ENCODE measurements at regions not wholly inside any gene's neighbourhood (a gene's known extent, or its start where the extent isn't known, plus 50 kb on each side); places are given as distances from the start of the nearest gene placed in this dataset.
"Not testable (repeated sequence)": the region's sequence is repeated elsewhere in the genome, so short reads cannot be mapped to it uniquely, and the experiment has no call there.

DNA sequence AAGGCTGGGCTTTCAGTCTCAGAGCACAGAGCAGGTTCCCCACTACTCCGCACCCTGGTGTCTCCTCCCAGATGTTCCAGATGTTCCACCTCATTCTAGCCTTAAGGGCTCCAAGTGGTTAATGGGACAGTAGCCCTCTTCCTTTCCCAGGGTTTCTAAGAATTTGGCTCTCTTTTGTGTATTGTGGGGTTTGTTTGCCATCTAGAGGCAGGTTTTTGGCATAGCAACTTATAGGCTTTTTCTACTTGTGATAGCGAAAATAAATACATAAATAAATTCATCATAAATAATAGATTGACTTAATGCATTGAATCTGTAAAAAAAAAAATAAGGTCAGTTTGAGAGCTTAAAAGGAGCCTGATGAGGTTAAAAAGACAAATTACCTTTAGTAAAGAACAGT lies 86.1 kb upstream of the XKR3 start:
- ATAC-seq; H3K9me3 ChIP-seq (replicated peaks; ENCODE audit: control insufficient read depth, insufficient read depth, low read length); H3K27me3 ChIP-seq (replicated peaks in 1 of 2; ENCODE audit: control insufficient read depth in 2 of 2, insufficient read depth in 2 of 2, low read length in 1 of 2); H3K4me1 ChIP-seq (ENCODE audit: control insufficient read depth, insufficient read depth, low read length); H3K36me3 ChIP-seq (ENCODE audit: control insufficient read depth in 2 of 2, insufficient read depth in 2 of 2, low read length in 1 of 2); in situ Hi-C loops (cut with MboI); POLR2A ChIA-PET; CTCF ChIA-PET; H2AFZ ChIP-seq (ENCODE audit: control insufficient read depth, low read depth, low read length); RAD21 ChIA-PET (ENCODE audit: unreplicated experiment); H3K4me3 ChIP-seq; H4K20me1 ChIP-seq (ENCODE audit: control insufficient read depth, insufficient read depth); H3K9ac ChIP-seq (ENCODE audit: control insufficient read depth, insufficient read depth, low read length); DNase-seq (ENCODE audit: low read depth, low spot score); SMC1A ChIA-PET (ENCODE audit: uncharacterized antibody, unreplicated experiment); H3K79me2 ChIP-seq (ENCODE audit: control insufficient read depth, insufficient read depth, low read length); BruUV-seq (replicated peaks); H3K4me2 ChIP-seq (ENCODE audit: control insufficient read depth, insufficient read depth); FAIRE-seq; H3K27ac ChIP-seq (ENCODE audit: control insufficient read depth, insufficient read depth): not testable (repeated sequence)
- 10% methylated on average over 1 of the region's 2 CpGs for WGBS (ENCODE audit: insufficient coverage, insufficient replicate concordance, low lambda C conversion rate, missing lambda C conversion rate)
- TF ChIP-seq, protein P1, sequence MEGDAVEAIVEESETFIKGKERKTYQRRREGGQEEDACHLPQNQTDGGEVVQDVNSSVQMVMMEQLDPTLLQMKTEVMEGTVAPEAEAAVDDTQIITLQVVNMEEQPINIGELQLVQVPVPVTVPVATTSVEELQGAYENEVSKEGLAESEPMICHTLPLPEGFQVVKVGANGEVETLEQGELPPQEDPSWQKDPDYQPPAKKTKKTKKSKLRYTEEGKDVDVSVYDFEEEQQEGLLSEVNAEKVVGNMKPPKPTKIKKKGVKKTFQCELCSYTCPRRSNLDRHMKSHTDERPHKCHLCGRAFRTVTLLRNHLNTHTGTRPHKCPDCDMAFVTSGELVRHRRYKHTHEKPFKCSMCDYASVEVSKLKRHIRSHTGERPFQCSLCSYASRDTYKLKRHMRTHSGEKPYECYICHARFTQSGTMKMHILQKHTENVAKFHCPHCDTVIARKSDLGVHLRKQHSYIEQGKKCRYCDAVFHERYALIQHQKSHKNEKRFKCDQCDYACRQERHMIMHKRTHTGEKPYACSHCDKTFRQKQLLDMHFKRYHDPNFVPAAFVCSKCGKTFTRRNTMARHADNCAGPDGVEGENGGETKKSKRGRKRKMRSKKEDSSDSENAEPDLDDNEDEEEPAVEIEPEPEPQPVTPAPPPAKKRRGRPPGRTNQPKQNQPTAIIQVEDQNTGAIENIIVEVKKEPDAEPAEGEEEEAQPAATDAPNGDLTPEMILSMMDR (IDR thresholded peaks at IDR 0.05 in 2 of 3, conservative IDR thresholded peaks at IDR 0.05 in 1 of 3; ENCODE audit: control insufficient read depth in 2 of 3, extremely low read depth in 1 of 3, insufficient read depth in 1 of 3, low read depth in 3 of 3, low read length in 3 of 3) = peak in 2 of 3 experiments; percentile 9 to 19; a peak in 1 of 6 replicates
- TF ChIP-seq RAD21 (IDR thresholded peaks at IDR 0.05; ENCODE audit: insufficient read depth, low read depth, low read length) = 0 out of 2 replicates have a peak, but pooled peaks have one; percentile 9
- intact Hi-C loops (cut with micrococcal nuclease; ENCODE audit: unreplicated experiment) = loop anchor here (10.0 kb wide), 1 partner anchor 137 kb away; no protein-coding TSS in a partner anchor

DNA sequence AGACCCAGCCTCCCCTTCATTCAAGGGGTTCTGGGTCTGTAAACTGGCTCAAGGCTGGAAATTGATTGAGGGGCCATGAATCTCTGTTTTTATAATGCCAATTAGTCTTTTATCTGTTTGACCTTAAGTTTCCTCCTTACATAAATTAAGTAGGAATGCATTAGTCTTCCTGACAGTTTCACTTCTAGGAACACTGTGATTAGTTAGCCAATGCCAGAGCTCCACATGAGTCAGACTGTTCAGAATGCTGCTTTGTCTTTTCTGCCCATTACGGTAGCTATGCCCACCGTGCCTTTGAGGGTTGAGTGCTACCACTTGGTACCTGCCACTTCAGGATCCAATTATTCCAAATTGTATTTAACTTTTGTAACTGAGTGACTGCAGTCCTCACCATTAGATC lies 76.8 kb upstream of the XKR3 start:
- H3K27ac ChIP-seq (ENCODE audit: control insufficient read depth, insufficient read depth); H3K79me2 ChIP-seq (ENCODE audit: control insufficient read depth, insufficient read depth, low read length); POLR2A ChIA-PET; H4K20me1 ChIP-seq (ENCODE audit: control insufficient read depth, insufficient read depth); FAIRE-seq; H3K36me3 ChIP-seq (ENCODE audit: control insufficient read depth in 2 of 2, insufficient read depth in 2 of 2, low read length in 1 of 2); intact Hi-C loops (cut with micrococcal nuclease; ENCODE audit: unreplicated experiment); BruUV-seq (replicated peaks); CTCF ChIA-PET; RAD21 ChIA-PET (ENCODE audit: unreplicated experiment); H3K4me2 ChIP-seq (ENCODE audit: control insufficient read depth, insufficient read depth); H3K4me3 ChIP-seq; H3K27me3 ChIP-seq (replicated peaks in 1 of 2; ENCODE audit: control insufficient read depth in 2 of 2, insufficient read depth in 2 of 2, low read length in 1 of 2); ATAC-seq; H3K9ac ChIP-seq (ENCODE audit: control insufficient read depth, insufficient read depth, low read length); H3K4me1 ChIP-seq (ENCODE audit: control insufficient read depth, insufficient read depth, low read length); H3K9me3 ChIP-seq (replicated peaks; ENCODE audit: control insufficient read depth, insufficient read depth, low read length); in situ Hi-C loops (cut with MboI); DNase-seq (ENCODE audit: low read depth, low spot score); H2AFZ ChIP-seq (ENCODE audit: control insufficient read depth, low read depth, low read length); SMC1A ChIA-PET (ENCODE audit: uncharacterized antibody, unreplicated experiment): not testable (repeated sequence)
- 66% methylated on average over 2 of the region's 2 CpGs for WGBS (ENCODE audit: insufficient coverage, insufficient replicate concordance, low lambda C conversion rate, missing lambda C conversion rate)

DNA sequence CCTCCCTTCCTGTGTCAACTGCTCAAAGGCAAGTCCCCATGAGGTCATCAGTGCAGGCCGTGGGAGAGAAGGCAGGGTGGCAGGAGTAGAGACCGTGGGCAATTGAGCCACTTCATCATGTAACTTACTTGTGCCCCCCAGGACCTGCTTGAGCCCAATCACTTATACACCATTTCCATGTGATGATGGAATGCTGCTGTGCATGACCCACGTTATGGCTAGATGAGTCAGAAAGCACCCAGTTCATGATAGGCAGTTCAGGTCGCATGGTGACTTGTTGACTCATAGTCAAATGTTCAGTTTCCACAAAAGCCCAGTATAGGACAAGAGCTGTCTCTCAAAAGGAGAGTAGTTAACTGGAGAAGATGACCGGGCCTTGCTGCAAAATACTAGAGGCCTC lies 76.4 kb upstream of the XKR3 start:
- intact Hi-C loops (cut with micrococcal nuclease; ENCODE audit: unreplicated experiment); BruUV-seq (replicated peaks): not testable (repeated sequence)

More for the DNA sequence above, 76.4 kb upstream of the XKR3 start:
- H3K79me2 ChIP-seq (ENCODE audit: control insufficient read depth, insufficient read depth, low read length); RAD21 ChIA-PET (ENCODE audit: unreplicated experiment); H3K4me2 ChIP-seq (ENCODE audit: control insufficient read depth, insufficient read depth); H3K9ac ChIP-seq (ENCODE audit: control insufficient read depth, insufficient read depth, low read length); SMC1A ChIA-PET (ENCODE audit: uncharacterized antibody, unreplicated experiment); H3K4me3 ChIP-seq; in situ Hi-C loops (cut with MboI); CTCF ChIA-PET; FAIRE-seq; H3K9me3 ChIP-seq (replicated peaks; ENCODE audit: control insufficient read depth, insufficient read depth, low read length); H4K20me1 ChIP-seq (ENCODE audit: control insufficient read depth, insufficient read depth); POLR2A ChIA-PET; ATAC-seq; H3K4me1 ChIP-seq (ENCODE audit: control insufficient read depth, insufficient read depth, low read length); H2AFZ ChIP-seq (ENCODE audit: control insufficient read depth, low read depth, low read length); DNase-seq (ENCODE audit: low read depth, low spot score); H3K27me3 ChIP-seq (replicated peaks in 1 of 2; ENCODE audit: control insufficient read depth in 2 of 2, insufficient read depth in 2 of 2, low read length in 1 of 2); H3K27ac ChIP-seq (ENCODE audit: control insufficient read depth, insufficient read depth); H3K36me3 ChIP-seq (ENCODE audit: control insufficient read depth in 2 of 2, insufficient read depth in 2 of 2, low read length in 1 of 2): not testable (repeated sequence)
- WGBS (ENCODE audit: insufficient coverage, insufficient replicate concordance, low lambda C conversion rate, missing lambda C conversion rate) = 0% methylated on average over 4 of the region's 5 CpGs
